ENCODE measurements at regions not wholly inside any gene's neighbourhood (a gene's known extent, or its start where the extent isn't known, plus 50 kb on each side); places are given as distances from the start of the nearest gene placed in this dataset.
"Not testable (repeated sequence)": the region's sequence is repeated elsewhere in the genome, so short reads cannot be mapped to it uniquely, and the experiment has no call there.

GRCh38 chr4:72876946-72877345 lies 192.6 kb downstream of the COX18 start:
- Histone ChIP-seq H3K27ac (no peak overlapping the region), H3K4me3 (no peak overlapping the region), H3K27me3 (no peaks in the 10 kb centered on the region), H3K36me3 (no peaks in the 10 kb centered on the region), H3K4me1 (peaks cover 0 to 25% (median 6%) of the 10 kb centered on the region in 4 donors), H3K9me3 (no peaks in the 10 kb centered on the region)
- DNase-seq = no peak
- TF ChIP-seq, protein P1, sequence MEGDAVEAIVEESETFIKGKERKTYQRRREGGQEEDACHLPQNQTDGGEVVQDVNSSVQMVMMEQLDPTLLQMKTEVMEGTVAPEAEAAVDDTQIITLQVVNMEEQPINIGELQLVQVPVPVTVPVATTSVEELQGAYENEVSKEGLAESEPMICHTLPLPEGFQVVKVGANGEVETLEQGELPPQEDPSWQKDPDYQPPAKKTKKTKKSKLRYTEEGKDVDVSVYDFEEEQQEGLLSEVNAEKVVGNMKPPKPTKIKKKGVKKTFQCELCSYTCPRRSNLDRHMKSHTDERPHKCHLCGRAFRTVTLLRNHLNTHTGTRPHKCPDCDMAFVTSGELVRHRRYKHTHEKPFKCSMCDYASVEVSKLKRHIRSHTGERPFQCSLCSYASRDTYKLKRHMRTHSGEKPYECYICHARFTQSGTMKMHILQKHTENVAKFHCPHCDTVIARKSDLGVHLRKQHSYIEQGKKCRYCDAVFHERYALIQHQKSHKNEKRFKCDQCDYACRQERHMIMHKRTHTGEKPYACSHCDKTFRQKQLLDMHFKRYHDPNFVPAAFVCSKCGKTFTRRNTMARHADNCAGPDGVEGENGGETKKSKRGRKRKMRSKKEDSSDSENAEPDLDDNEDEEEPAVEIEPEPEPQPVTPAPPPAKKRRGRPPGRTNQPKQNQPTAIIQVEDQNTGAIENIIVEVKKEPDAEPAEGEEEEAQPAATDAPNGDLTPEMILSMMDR (IDR thresholded peaks at IDR 0.05) = no peak
- intact Hi-C loops (cut with DNase I; ENCODE audit: low total_unique reads) = no loop called here

- intact Hi-C loops (cut with DNase I; ENCODE audit: low total_unique reads) = no loop called here
- no peaks in the 10 kb centered on the region for H3K9me3 ChIP-seq
- peak overlapping the region; percentile 25 to 38 for H3K27ac ChIP-seq
- no peak overlapping the region for H3K4me3 ChIP-seq
- H3K27me3 ChIP-seq = no peaks in the 10 kb centered on the region
- peaks cover 0 to 25% (median 6%) of the 10 kb centered on the region in 4 donors for H3K4me1 ChIP-seq
- H3K36me3 ChIP-seq = no peaks in the 10 kb centered on the region
- TF ChIP-seq, protein P1 (IDR thresholded peaks at IDR 0.05) = no peak
- no peak for DNase-seq
Measured at GRCh38 chr4:72875545-72875944, 194.0 kb downstream of the COX18 start.

- TF ChIP-seq, protein P1 (IDR thresholded peaks at IDR 0.05) = no peak
- no peaks in the 10 kb centered on the region for H3K9me3 ChIP-seq
- H3K27ac ChIP-seq = peak overlapping the region; percentile 25 to 38
- intact Hi-C loops (cut with DNase I; ENCODE audit: low total_unique reads) = no loop called here
- H3K4me1 ChIP-seq = peaks cover 0 to 25% (median 6%) of the 10 kb centered on the region in 4 donors
- no peak overlapping the region for H3K4me3 ChIP-seq
- no peaks in the 10 kb centered on the region for H3K27me3 ChIP-seq
- DNase-seq = no peak
- no peaks in the 10 kb centered on the region for H3K36me3 ChIP-seq
Measured at GRCh38 chr4:72875138-72875537, 194.4 kb downstream of the COX18 start.

DNA sequence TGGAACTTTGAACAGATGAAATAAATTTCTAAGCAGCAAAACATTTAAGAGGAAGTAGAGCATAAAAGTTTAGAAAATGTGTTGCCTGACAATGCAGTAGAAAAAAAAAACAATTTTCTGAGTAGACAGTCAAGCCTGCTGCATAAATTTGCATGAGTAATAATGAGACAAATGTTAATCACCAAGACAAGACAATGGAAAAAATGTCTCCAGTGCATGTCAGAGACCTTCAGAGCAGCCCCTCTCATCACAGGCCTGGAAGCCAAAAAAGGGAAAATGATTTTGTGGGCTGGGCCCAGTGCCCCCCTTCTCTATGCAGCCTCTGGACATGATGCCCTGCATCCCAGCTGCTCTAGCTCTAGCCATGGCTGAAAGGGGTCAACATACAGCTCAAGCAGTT lies 204.6 kb downstream of the COX18 start:
- intact Hi-C loops (cut with DNase I; ENCODE audit: low total_unique reads) = no loop called here
- Histone ChIP-seq H3K9me3 (peaks cover 0 to 18% (median 4%) of the 10 kb centered on the region in 3 donors), H3K36me3 (peaks cover 0 to 4% (median 0%) of the 10 kb centered on the region in 3 donors), H3K4me3 (no peak overlapping the region), H3K4me1 (no peaks in the 10 kb centered on the region), H3K27ac (no peak overlapping the region), H3K27me3 (no peaks in the 10 kb centered on the region)
- DNase-seq = no peak
- TF ChIP-seq, protein P1 (IDR thresholded peaks at IDR 0.05) = no peak

DNA sequence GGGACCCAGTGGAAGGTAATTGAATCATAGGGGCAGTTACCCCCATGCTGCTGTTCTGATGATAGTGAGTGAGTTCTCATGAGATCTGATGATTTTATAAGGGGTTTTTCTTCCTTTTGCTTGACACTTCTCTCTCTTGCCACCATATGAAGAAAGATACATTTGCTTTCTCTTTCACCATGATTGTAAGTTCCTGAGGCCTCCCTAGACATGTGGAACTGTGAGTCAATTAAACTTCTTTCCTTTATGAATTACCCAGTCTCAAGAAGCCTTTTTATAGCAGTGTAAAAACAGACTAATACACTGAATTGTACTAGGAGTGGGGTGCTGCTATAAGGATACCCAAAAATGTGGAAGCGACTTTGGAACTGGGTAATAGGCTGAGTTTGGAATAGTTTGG lies 205.2 kb downstream of the COX18 start:
- H3K4me3 ChIP-seq; DNase-seq; H3K36me3 ChIP-seq; H3K27me3 ChIP-seq; H3K27ac ChIP-seq; intact Hi-C loops (cut with DNase I; ENCODE audit: low total_unique reads); H3K4me1 ChIP-seq: not testable (repeated sequence)
- peaks cover 0 to 18% (median 4%) of the 10 kb centered on the region in 3 donors for H3K9me3 ChIP-seq

- H3K9me3 ChIP-seq = no peaks in the 10 kb centered on the region
- no peak for DNase-seq
- no peak overlapping the region for H3K4me3 ChIP-seq
- no peaks in the 10 kb centered on the region for H3K27me3 ChIP-seq
- intact Hi-C loops (cut with DNase I; ENCODE audit: low total_unique reads) = no loop called here
- H3K4me1 ChIP-seq = no peaks in the 10 kb centered on the region
- no peak overlapping the region for H3K27ac ChIP-seq
- TF ChIP-seq, protein P1 (IDR thresholded peaks at IDR 0.05) = no peak
- H3K36me3 ChIP-seq = no peaks in the 10 kb centered on the region
Measured at GRCh38 chr4:72860766-72861165, 208.8 kb downstream of the COX18 start.
